Embryonic facial prominence (tissue), 1 donor: ENCODE measurements at regions not wholly inside any gene's neighbourhood (a gene's known extent, or its start where the extent isn't known, plus 50 kb on each side); places are given as distances from the start of the nearest gene placed in this dataset.
"Not testable (repeated sequence)": the region's sequence is repeated elsewhere in the genome, so short reads cannot be mapped to it uniquely, and the experiment has no call there.

ENCODE experiments used
- DNase-seq: peaks from one replicate; pipeline ENCODE4 v3.0.0-alpha.2; 2016; ENCODE audit errors: extremely low spot score

DNA sequence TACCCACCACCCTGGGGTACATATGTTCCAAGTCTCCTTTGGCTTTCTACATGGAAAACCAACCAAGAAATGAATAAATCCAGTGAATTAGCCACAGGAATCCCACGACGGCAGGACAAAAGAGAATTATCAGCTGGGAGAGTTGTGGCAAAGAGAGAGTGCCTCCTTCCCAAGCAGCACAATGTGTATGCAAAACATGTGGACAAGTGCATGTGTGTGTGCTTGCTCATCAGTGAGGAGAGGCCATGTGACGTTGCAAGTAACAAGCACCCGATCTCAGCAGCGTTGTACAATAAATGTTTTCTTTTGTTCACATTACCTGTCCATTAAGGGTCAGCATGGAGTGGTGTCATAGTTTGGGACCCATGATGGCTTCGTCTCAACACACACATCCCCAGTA is 50.0 kb upstream of the EMX2 start:
- no peak for DNase-seq

DNA sequence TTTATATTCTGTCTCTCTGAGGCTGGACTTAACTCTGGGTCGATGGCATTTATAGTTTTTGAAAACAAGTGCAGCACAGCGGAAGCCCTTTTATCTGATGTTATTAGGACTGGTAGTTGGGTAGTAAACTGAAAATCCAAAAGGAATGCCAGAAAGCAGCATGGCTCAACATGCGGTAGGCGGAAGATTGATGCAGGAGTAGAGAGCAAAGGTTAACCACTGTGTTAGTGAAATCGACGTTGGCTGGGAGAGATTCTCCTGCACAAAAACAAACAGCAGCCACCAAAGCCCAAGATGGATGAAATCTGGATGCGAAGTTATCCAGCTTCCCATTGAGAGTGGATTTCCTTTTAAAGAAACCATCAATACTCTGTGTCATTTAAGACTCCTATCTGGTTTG is 54.5 kb upstream of the EMX2 start:
- no peak for DNase-seq

DNA sequence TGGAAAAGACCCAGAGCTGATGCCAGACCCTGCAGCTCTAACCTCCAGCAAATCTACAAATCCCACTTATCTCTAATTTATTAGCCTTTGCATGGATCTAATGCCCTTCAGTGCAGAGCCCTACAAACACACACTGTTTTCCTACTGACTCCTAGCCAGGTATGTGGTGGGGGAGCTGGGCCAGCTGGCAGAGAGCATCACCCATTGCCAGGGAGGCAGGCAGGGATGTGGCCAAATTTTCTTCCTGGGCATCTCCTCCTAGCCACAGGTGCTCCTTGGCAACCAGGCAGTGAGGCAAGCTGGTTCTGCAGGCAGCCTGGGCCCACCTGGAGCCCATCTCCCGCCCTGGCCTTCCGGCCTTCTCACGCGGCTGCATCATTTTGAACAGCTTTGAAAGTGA is 55.9 kb upstream of the EMX2 start:
- DNase-seq: no peak

DNA sequence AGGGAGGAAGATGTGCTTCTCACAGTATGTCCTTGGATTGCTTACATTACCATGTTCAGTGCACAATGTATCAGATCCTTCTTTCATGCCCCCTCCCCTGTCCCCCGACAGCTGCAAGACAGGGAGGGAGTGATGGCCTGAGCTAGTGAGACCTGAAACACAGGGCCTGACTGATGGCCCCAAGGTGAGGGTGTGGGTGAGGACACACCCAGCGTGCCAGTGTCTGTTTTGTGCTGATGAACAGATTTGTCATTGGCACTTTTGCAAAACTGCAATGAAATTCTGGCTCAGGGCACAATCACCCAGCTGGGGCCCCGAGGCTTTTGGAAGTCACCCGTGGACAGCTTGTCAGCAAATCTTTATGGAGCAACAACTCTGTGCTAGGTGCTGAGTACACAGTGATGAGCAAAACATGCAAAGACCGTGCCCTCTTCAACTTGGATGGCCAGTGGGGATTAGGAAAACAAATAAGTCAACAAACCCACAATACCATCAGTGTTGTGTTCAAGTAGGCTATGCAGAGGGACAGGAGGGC is 59.4 kb upstream of the EMX2 start:
- DNase-seq: no peak

DNA sequence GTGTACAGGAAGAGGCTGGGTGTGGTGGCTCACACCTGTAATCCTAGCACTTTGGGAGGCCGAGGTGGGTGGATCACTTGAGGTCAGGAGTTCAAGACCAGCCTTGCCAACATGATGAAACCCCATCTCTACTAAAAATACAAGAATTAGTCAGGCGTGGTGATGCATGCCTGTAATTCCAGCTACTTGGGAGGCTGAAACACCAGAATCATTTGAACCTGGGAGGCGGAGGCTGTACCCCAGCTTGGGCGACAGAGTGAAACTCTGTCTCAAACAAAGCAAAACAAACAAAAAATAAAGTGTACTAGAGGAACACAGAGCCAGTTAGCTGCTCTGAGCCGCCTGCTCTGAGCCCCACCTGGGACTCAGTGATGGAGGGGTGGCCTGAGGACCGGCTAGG is 61.5 kb upstream of the EMX2 start:
- not testable (repeated sequence) for DNase-seq

DNA sequence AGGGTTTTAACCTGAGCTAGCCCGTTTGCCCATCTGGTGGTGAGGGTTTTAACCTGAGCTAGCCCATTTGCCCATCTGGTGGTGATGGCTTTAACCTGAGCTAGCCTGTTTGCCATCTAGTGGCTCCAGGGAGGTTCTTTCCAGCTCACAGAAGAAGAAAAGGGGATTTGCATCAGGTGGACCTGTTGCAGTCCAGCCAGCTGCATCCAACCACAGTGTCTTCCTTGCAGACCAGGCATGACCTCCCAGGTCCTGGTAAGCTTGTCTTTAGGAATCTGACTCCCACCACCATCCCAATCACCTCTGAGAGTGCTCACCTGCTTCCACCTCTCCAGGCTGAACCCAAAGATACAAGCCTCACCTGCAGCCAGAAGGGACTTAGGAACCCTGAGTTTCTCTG is 62.4 kb upstream of the EMX2 start:
- no peak for DNase-seq

DNA sequence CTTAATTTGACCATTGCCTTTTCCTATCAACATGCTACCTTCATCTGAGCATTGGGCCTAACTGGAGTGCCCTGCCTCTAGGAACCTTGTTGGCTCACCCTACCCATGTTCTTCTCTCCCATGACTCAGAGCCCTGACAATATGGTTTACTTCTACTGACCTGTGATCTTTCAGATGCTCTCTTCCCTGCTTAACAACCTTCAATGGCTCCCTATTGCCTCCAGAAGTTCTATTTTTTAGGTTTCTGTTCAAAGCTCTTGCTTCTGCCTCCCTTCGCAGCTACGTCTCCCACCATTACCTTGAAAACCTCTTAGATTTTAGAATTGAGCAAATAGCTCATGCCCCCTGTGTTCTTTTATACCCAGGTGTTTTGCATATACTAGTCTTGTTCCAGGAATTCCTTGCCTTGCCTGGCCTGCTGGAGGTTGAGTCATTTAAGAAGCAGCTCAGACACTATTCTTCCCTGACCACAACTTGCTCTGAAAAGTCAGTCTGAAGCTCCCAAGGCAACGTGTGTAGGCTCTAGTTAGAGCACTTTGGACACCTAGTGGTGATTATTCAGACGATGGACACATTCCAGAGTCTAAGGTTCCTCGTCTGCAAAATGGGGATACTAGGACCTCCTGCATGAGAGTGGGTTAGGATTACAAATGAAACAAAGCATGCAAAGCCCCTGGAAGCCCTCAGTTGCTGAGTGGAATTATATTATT is 64.4 kb upstream of the EMX2 start:
- DNase-seq: no peak

DNA sequence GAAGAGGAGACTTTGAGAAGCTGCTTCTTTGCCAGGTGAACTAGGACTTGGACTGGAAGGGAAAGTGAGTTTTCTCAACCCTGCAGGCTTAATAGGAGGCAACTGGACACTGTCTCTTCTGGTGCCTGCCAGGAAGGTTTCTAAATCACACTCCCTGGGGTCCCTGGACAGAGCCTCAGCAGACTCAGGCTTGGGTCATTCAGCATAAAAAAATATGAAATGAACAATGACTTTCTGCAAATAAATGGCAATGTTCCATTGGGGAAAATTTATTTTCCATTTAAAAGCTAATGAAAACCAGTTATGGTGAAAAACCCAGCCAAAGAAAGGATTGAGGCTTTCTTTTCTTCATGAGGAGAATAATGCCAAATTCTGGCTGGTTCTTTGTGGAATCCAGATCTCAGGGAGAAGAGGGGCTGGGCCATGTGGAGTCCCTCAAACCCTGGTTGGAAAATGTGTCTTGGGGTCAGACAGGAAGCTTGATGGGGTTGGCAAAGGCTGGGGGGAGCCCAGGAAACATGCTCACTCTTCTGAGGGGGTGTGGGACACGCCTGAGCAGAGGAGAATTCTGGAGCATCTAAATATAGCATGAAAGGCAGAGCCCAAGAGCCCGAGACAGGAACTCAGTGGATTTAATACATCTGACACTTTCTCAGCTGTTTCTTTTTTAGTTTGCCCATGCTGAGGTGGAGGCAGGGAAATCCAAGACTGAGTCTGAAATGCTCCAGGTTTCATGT is 65.2 kb upstream of the EMX2 start:
- DNase-seq: no peak

DNA sequence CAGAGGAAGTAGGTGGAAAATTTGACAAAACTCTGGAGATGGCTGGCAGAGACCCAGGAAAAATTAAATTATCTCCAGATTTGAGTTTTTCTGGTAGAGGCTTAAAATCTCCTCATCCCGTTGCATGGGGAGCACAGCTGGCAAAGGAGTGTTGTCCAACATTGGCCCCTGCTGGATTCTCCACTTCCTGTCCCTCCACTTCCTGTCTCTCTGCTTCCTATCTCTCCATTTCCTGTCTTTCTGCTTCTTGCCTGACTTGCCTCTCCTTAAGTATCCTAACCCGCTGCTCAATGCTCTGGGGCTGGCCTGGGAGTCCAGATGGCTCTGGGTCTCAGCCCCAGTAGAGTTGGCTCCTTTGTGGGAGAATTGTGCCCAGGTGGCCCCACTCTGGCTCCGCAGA is 65.8 kb upstream of the EMX2 start:
- DNase-seq: no peak

DNA sequence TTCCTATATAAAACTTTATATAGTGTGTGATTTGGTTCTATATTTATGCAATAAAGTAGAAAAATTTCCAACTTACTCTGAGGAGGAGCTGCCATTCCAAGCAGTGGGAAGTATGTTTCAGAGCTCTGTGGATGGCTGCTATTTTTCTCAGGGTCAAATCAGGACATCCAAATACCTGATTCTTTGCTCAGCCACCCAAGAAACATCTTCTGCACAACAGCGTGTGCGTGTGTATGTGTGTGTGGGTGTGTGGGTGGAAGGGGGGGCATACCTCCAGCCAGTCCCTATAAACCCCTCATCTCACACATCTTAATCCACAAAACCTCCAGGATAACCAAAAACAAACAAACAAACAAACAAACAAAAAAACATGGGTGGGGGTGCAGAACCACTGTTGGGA is 66.3 kb upstream of the EMX2 start:
- DNase-seq: no peak

DNA sequence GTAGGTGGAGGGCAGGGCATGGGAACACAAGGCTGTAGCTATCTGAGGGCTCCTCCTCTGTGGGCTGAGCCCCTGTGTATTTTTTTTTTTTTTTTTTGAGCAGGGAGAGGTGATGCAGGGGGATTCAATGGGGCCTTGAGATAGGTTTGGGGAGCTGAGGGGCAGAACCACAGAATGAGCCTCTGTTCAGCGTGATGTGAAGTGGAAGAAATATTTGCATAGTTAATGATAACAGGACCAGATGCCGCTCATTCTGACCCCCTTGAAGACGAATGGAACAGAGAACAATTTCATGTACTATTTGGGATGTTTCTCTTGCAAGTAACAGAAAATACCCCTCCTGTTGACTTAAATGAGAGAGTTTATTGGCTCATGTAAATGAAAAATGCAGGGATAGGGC is 69.7 kb upstream of the EMX2 start:
- DNase-seq: no peak

DNA sequence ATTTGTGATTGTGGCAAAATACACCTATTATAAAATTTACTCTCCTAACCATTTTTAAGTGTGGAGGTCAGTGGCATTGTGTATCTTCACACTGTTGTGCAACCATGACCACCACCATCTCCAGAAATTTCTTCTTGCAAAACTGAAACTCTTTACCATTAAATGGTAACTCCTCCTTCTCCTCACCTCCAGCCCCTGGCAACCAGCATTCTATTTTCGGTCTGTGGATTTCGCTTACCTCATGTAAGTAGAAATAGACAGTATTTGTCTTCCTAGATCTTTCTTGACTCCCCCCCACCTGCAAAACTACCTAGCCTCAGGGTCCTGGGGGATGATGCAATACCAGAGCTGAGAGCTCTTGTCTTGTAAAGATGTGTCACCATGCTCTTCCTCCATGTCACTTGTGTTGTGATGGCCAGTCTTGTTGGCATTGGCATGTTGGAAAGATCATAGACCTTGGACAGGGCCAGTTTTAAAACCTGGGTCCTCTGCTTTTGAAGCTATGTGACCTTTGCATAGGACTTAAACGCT is 71.1 kb upstream of the EMX2 start:
- no peak for DNase-seq

DNA sequence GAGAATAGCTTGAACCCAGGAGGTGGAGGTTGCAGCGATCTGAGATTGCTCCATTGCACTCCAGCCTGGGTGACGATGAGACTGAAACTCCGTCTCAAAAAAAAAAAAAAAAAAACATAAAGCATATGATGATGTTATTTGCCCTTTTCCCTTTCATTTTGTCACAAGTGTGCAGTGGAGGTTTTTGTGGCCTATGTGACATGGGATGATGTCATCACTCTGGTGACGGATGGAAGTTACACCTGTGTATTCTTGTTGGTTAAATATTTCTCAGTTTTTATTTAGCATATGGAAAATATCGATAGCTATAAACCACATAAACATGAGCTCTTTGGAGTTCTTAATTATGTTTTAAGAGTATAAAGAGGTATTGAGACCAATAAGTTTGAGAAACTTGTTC is 71.8 kb upstream of the EMX2 start:
- DNase-seq: no peak

DNA sequence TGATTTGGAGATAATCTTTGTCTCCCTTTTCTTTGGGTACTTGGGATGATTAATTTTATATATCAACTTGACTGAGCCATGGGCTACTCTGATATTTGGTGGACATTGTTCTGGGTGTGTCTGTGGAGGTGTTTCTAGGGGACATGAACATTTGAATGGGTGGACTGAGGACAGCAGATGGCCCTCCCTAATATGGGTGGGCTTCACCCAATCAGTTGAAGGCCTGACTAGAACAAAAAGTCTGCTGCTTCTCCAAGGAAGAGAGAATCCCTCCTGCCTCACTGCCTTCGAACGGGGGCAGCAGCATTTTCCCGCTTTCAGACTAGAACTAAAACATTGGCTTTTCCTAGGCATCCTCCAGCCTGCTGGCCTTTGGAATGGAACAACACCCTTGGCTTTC is 73.9 kb upstream of the EMX2 start:
- no peak for DNase-seq

DNA sequence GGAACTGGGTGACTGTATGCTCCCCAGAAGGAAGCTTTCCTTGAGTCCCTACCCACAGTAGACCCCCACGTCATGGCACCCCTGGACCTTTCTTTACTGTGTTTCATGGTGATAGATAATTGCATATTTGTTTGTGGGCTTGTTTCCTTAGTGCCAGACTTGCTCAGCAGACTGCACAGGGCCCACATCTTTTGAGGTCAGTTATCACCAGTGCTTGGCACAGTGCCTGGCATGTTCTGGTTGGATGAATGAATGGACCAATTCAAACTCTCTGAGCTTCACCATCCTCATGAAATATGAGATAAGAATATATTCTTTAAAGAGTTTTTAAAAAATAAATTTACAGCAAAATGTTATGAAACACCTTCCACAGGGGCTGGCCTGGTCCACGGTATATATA is 78.4 kb upstream of the EMX2 start:
- DNase-seq: no peak

DNA sequence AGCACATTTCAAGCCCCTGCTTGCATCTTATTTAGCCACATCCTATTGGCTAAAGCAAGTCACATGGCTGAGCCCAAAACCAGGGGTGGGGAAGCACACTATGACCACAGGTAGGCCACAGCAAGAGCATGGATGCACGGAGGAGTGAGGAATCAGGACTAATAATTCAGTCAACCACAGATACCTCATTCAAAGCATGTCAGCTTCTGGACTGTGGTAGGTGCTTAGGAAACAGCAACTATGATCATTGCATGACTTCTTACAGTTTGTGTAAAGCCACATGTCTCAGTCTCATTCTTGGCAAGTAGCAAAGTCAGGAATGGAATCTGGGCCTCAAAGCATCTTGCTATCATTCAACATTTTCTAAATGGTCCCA is 79.0 kb upstream of the EMX2 start:
- DNase-seq: no peak

DNA sequence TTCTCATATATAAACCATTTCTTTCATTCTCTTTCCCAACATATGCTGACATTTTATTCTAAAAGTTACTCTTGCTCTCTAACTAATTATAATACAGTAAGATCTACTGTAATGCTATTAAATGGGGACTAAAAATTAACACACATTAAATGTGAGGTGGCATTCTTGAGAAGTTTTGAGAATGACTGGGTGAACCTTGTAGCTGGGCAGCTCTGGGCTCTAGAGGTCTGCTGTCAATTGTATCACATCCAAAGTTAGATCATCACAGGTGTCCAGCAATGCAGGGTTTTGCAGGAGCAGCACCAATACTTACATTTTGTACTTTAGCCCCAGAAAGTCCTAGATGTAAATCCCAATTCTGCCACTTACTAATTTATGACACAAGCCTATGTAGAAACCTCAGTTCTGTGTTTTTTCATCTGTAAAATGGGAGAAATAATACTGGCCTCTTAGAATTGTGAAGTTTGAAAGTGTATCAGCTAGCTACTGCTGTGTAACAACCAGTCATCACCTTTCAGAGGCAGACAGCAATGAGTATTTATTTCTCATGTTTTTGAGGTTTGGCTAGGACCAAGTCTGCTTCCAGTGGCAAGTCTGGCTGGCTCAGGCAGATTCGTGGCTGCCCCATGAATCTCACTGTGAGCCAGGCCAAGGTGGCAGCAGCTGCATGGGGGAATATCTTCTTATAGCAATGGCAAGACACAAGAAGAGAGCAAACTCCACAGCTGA is 79.6 kb upstream of the EMX2 start:
- no peak for DNase-seq

DNA sequence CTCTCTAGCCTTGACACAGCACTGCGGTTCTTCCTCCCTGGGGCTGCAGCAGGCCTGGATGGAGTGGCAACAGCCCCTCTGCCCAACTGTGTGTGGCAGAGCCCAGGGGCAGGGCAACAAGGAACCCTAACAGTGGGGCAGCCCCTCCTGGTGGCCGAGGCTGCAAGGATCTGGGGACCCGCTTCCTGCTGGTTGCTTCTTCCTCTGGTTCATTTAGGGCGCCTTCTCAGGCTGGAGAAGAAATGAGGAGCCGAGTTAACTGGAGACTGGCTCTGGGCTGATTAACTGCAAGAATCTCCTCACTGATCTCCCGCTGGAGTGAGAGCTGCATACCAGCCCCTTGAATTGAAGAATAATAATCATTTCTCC is 80.1 kb upstream of the EMX2 start:
- DNase-seq: no peak

DNA sequence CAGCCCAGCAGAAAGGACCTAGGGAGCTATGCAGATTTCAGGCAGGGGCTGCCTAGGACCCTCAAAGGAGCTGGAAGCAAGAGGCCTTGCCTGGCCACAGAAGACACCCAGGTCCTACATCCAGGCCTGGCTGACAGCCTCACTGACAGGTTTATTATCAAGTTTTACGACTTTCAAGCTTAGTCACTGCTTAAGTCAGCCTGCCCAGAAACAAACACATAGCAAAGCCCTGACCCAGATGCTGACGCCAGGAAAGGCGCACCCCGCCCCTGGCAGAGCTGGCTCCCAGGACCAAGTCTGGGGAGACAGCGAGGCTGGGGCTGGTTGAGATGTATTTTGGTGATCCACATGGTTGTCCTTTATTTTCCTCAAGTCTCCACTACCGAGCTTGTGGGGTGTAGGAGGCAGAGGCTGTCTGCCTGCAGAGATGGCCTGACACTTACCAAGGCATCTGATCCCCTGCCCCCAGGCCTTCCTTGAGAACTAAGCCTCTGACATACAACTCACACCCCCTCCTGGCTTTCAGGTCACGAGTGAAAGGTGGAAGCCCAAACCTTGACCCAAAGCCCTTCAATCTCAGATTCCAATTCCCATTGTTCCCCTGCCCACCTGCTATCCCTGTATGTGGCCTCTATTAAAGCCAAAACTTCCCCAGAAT is 80.7 kb upstream of the EMX2 start:
- no peak for DNase-seq

DNA sequence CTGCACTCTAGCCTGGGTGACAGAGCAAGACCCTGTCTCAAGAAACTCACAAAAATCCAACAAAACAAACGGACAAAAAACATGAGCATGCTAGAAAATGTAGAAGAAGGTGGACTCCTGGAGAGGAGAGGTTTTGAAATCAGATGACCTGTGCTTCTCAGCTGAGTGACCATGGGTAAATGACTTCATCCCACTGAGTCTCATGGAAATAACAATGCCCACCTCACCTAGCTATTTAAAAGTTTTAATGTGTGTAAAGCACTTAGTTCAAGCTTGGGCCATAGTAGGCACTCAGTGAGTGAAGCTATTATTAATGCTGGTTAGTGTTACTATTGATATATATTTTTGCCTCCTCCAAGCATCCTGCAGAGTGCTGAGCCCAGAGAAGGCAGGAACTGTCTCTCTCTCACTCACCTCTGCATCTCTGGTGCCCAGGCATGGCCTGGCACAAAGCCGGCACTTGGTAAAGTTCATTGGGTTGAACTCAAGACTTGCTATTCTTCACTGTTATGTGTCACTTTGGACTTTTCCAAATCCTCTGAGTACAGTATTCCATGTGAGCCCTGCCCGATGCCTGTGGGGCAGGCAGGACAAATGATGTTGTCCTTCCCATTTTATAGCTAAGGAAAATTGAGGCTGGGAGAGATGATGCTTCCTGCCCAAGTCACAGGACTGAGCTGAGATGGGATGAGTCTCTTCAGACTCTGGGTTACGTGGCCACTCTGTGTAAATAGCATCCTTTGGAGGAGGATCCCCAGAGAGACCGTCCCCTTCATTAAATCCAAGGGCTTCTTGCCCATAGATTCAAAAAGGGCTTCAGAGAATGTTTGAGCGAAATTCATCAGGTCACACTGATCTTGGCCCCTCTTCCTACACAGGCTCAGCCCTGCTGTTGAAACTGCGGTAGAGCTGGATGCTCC is 81.4 kb upstream of the EMX2 start:
- no peak for DNase-seq

DNA sequence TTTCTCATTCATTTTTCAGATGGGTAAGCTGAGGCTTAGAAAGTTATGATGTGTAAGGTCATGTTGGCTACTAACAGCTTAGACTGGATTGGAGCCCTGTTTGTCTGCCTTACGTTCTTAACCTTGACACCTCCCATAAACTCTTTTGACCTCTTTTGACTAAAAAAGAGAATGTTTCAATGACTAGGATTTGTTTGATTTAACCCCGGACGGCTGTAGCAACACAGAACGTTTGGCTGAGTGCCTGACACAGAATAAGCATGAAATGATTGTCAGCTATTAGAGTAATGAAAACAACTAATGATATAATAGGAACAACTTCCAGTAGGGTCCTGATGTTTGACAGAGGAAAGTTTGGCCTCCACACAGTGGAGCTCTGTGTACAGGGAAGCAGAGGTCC is 83.3 kb upstream of the PDZD8 start:
- DNase-seq: no peak
